ENCODE measurements at regions not wholly inside any gene's neighbourhood (a gene's known extent, or its start where the extent isn't known, plus 50 kb on each side); places are given as distances from the start of the nearest gene placed in this dataset.

DNA sequence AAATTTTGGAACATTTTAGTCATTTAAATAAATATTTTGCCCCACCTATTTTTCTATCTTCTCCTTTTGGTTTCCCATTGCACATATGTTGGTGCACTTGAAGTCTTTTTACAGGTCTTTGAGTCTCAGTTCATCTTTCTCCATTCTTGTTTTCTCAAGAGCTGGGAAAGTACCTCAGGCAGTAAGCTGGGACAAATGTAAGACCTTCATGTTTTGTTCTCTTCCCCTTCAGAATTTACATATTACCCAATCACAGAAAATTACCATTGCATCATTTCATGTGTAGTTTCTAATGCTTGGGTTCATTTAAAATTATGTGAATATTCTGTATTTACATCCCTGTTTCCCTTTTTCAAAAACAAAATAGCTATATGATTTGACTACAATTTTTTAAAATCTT is 1150.0 kb upstream of the POT1 start:
- TF ChIP-seq POLR2A (IDR thresholded peaks at IDR 0.05) (no peak), CTCF (IDR thresholded peaks at IDR 0.05) (no peak)
